Hematopoietic multipotent progenitor cell treated with erythropoietin and hydrocortisone succinate and interleukin-3 and kit ligand, for 4 days (in vitro differentiated cells): ENCODE measurements at regions not wholly inside any gene's neighbourhood (a gene's known extent, or its start where the extent isn't known, plus 50 kb on each side); places are given as distances from the start of the nearest gene placed in this dataset.
"Not testable (repeated sequence)": the region's sequence is repeated elsewhere in the genome, so short reads cannot be mapped to it uniquely, and the experiment has no call there.

Experiments used
- DNase-seq: peaks from one replicate; pipeline ENCODE4 v3.0.0-alpha.2; 2015

- DNase-seq = no peak
Measured at GRCh38 chr5:36392186-36392585, 90.5 kb upstream of the RANBP3L start.

- DNase-seq = no peak
Measured at GRCh38 chr5:36392818-36393217, 91.1 kb upstream of the RANBP3L start.

- no peak for DNase-seq
Measured at GRCh38 chr5:36393656-36394428, 92.1 kb upstream of the RANBP3L start.

GRCh38 chr5:36395260-36395659, 93.6 kb upstream of the RANBP3L start:
- DNase-seq = no peak

- not testable (repeated sequence) for DNase-seq
Measured at GRCh38 chr5:36395947-36396346, 94.2 kb upstream of the RANBP3L start.

- DNase-seq = no peak
Measured at GRCh38 chr5:36396640-36397039, 94.9 kb upstream of the RANBP3L start.

GRCh38 chr5:36397901-36398536, 96.3 kb upstream of the RANBP3L start:
- peak; percentile 61 for DNase-seq

- no peak for DNase-seq
Measured at GRCh38 chr5:36402512-36402906, 100.8 kb upstream of the RANBP3L start.

- DNase-seq = peak; percentile 85
Measured at GRCh38 chr5:36403632-36404311, 102.1 kb upstream of the RANBP3L start.

GRCh38 chr5:36406023-36406422, 104.3 kb upstream of the RANBP3L start:
- DNase-seq = no peak

GRCh38 chr5:36407396-36407795, 105.7 kb upstream of the RANBP3L start:
- DNase-seq = no peak

- DNase-seq = not testable (repeated sequence)
Measured at GRCh38 chr5:36409711-36410110, 108.0 kb upstream of the RANBP3L start.

GRCh38 chr5:36410672-36411071, 109.0 kb upstream of the RANBP3L start:
- DNase-seq = not testable (repeated sequence)

GRCh38 chr5:36414869-36415282, 113.2 kb upstream of the RANBP3L start:
- peak; percentile 80 for DNase-seq

GRCh38 chr5:36416605-36417004, 114.9 kb upstream of the RANBP3L start:
- no peak for DNase-seq

- no peak for DNase-seq
Measured at GRCh38 chr5:36417221-36417620, 115.5 kb upstream of the RANBP3L start.

GRCh38 chr5:36417668-36418067, 116.0 kb upstream of the RANBP3L start:
- DNase-seq = no peak

GRCh38 chr5:36418152-36418979, 116.7 kb upstream of the RANBP3L start:
- no peak for DNase-seq

GRCh38 chr5:36421256-36421655, 119.6 kb upstream of the RANBP3L start:
- DNase-seq = no peak

- no peak for DNase-seq
Measured at GRCh38 chr5:36422952-36423351, 121.2 kb upstream of the RANBP3L start.

GRCh38 chr5:36423578-36424307, 122.0 kb upstream of the RANBP3L start:
- peak; percentile 24 for DNase-seq

GRCh38 chr5:36426070-36426469, 124.4 kb upstream of the RANBP3L start:
- DNase-seq = not testable (repeated sequence)
